ENCODE measurements at regions not wholly inside any gene's neighbourhood (a gene's known extent, or its start where the extent isn't known, plus 50 kb on each side); places are given as distances from the start of the nearest gene placed in this dataset.

GRCh38 chr16:49026566-49027181 lies 255.0 kb downstream of the CBLN1 start:
- TF ChIP-seq CTCF (IDR thresholded peaks at IDR 0.05) (no peak), POLR2A (IDR thresholded peaks at IDR 0.05) (no peak)

Measured in esophagus squamous epithelium (tissue), 4 donors.